ENCODE measurements at regions not wholly inside any gene's neighbourhood (a gene's known extent, or its start where the extent isn't known, plus 50 kb on each side); places are given as distances from the start of the nearest gene placed in this dataset.

- peaks cover 0 to 3% (median 1%) of the 10 kb centered on the region in 3 experiments; a peak in 3 of 7 replicates for H3K36me3 Mint-ChIP-seq (ENCODE audit: insufficient read depth in 1 of 3, low read depth in 3 of 3)
- H4K20me1 ChIP-seq (ENCODE audit: control insufficient read depth, insufficient read depth, insufficient read length), result no peaks in the 10 kb centered on the region
- H3K4me3 Mint-ChIP-seq, result no peak overlapping the region
These were observed 343.7 kb downstream of the TCERG1L start for GRCh38 chr10:130967784-130968183.

More at GRCh38 chr10:130967784-130968183, 343.7 kb downstream of the TCERG1L start:
- no peak for DNase-seq
- Histone ChIP-seq H3K23me2 (ENCODE audit: insufficient read length, low read depth, low read length, poor library complexity, severe bottlenecking) (no peaks in the 10 kb centered on the region), H2BK15ac (ENCODE audit: low read depth, low read length) (no peak overlapping the region), H3K4me1 (ENCODE audit: insufficient read depth, low read length) (no peaks in the 10 kb centered on the region), H3K27me3 (ENCODE audit: insufficient read depth, low read length) (no peaks in the 10 kb centered on the region), H2BK5ac (ENCODE audit: insufficient read length, low read length) (no peak overlapping the region), H4K5ac (ENCODE audit: insufficient read length, low read depth, low read length) (no peak overlapping the region), H2BK120ac (ENCODE audit: low read depth, low read length, poor library complexity, severe bottlenecking) (no peak overlapping the region), H2AFZ (ENCODE audit: low read length) (no peak overlapping the region), H4K8ac (replicated peaks; ENCODE audit: insufficient read length, low read depth, low read length) (no peak overlapping the region), H3K9ac (ENCODE audit: extremely low read depth, insufficient read length, low read length) (no peak overlapping the region), H2BK12ac (ENCODE audit: insufficient read length, low read depth, low read length) (no peak overlapping the region), H3K79me2 (ENCODE audit: insufficient read depth, low read length) (no peaks in the 10 kb centered on the region), H3K79me1 (ENCODE audit: insufficient read depth, low read depth, low read length, poor library complexity, severe bottlenecking) (no peaks in the 10 kb centered on the region), H2BK20ac (ENCODE audit: low read depth, low read length, poor library complexity, severe bottlenecking) (no peak overlapping the region), H3K27ac (ENCODE audit: insufficient read length, low read depth, low read length) (no peak overlapping the region), H2AK5ac (ENCODE audit: insufficient read length, low read length) (no peak overlapping the region), H3K23ac (ENCODE audit: insufficient read length, low read depth, low read length) (no peak overlapping the region), H3K56ac (ENCODE audit: insufficient read length, low read depth, low read length) (no peak overlapping the region), H3K18ac (ENCODE audit: insufficient read length, low read depth, low read length) (no peak overlapping the region), H3K4me2 (ENCODE audit: insufficient read depth, insufficient read length, low read length) (no peak overlapping the region), H3K9me3 (ENCODE audit: control insufficient read depth, low read depth, low read length) (no peaks in the 10 kb centered on the region), H3T11ph (ENCODE audit: low read length) (no peak overlapping the region), H3K14ac (ENCODE audit: insufficient read depth, low read length) (no peak overlapping the region), H4K91ac (ENCODE audit: insufficient read length, low read depth, low read length) (no peak overlapping the region), H3K4ac (ENCODE audit: low read depth, low read length) (no peak overlapping the region)
- no CpG with 5 or more reads among the region's 3 CpGs for WGBS (ENCODE audit: extremely low coverage, insufficient read length, low lambda C conversion rate)
- TF ChIP-seq, protein P1, sequence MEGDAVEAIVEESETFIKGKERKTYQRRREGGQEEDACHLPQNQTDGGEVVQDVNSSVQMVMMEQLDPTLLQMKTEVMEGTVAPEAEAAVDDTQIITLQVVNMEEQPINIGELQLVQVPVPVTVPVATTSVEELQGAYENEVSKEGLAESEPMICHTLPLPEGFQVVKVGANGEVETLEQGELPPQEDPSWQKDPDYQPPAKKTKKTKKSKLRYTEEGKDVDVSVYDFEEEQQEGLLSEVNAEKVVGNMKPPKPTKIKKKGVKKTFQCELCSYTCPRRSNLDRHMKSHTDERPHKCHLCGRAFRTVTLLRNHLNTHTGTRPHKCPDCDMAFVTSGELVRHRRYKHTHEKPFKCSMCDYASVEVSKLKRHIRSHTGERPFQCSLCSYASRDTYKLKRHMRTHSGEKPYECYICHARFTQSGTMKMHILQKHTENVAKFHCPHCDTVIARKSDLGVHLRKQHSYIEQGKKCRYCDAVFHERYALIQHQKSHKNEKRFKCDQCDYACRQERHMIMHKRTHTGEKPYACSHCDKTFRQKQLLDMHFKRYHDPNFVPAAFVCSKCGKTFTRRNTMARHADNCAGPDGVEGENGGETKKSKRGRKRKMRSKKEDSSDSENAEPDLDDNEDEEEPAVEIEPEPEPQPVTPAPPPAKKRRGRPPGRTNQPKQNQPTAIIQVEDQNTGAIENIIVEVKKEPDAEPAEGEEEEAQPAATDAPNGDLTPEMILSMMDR (conservative IDR thresholded peaks at IDR 0.05), result no peak
- no peak overlapping the region for H3K27ac Mint-ChIP-seq
- H3K9me3 Mint-ChIP-seq, result peaks cover under 1 to 12% of the 10 kb centered on the region in 2 experiments; a peak in 4 of 5 replicates
- H3K4me1 Mint-ChIP-seq, result peaks cover 0 to 3% of the 10 kb centered on the region in 2 experiments; a peak in 3 of 4 replicates
- peaks cover 3% of the 10 kb centered on the region for H3K27me3 Mint-ChIP-seq (ENCODE audit: low read depth)

All from H9 (cell line).